HG03439 (cell line): ENCODE measurements at regions not wholly inside any gene's neighbourhood (a gene's known extent, or its start where the extent isn't known, plus 50 kb on each side); places are given as distances from the start of the nearest gene placed in this dataset.
"Not testable (repeated sequence)": the region's sequence is repeated elsewhere in the genome, so short reads cannot be mapped to it uniquely, and the experiment has no call there.

Experiments
- ATAC-seq: cut with Tn5 transposase; IDR thresholded peaks from one replicate; pipeline ENCODE4 v1.9.1; 2021; ENCODE audit warnings: mild to moderate bottlenecking, moderate library complexity; ENCODE audit not compliant: unreplicated experiment

- ATAC-seq: no peak
Measured at GRCh38 chr19:41495589-41495988, 52.6 kb downstream of the ERICH4 start.

- ATAC-seq: no peak
Measured at GRCh38 chr19:41499899-41500298, 56.9 kb downstream of the ERICH4 start.

GRCh38 chr19:41500443-41500842 lies 57.5 kb downstream of the ERICH4 start:
- no peak for ATAC-seq

- no peak for ATAC-seq
Measured at GRCh38 chr19:41501854-41502253, 58.9 kb downstream of the ERICH4 start.

GRCh38 chr19:41505105-41505504 lies 62.1 kb downstream of the ERICH4 start:
- no peak for ATAC-seq

GRCh38 chr19:41510484-41510883 lies 65.5 kb upstream of the CEACAM21 start:
- ATAC-seq: no peak

- ATAC-seq: no peak
Measured at GRCh38 chr19:41511628-41512027, 64.3 kb upstream of the CEACAM21 start.

GRCh38 chr19:41515015-41515652 lies 60.8 kb upstream of the CEACAM21 start:
- ATAC-seq: no peak

GRCh38 chr19:41516292-41517171 lies 59.4 kb upstream of the CEACAM21 start:
- not testable (repeated sequence) for ATAC-seq

GRCh38 chr19:41518141-41518540 lies 57.8 kb upstream of the CEACAM21 start:
- no peak for ATAC-seq

GRCh38 chr19:41521138-41521930 lies 54.6 kb upstream of the CEACAM21 start:
- ATAC-seq: peak; percentile 51

GRCh38 chr19:41521931-41522555 lies 53.9 kb upstream of the CEACAM21 start:
- no peak for ATAC-seq

GRCh38 chr19:41525989-41526388 lies 50.0 kb upstream of the CEACAM21 start:
- no peak for ATAC-seq
